ENCODE measurements at regions not wholly inside any gene's neighbourhood (a gene's known extent, or its start where the extent isn't known, plus 50 kb on each side); places are given as distances from the start of the nearest gene placed in this dataset.

- TF ChIP-seq CTCF (IDR thresholded peaks at IDR 0.05) (no peak), POLR2A (IDR thresholded peaks at IDR 0.05) (no peak), EP300 (IDR thresholded peaks at IDR 0.05) (no peak)
These were observed 125.0 kb upstream of the LIPC start for GRCh38 chr15:58306591-58307312.

Data from ovary (tissue), 3 donors.